Mesendoderm (in vitro differentiated cells): ENCODE measurements at regions not wholly inside any gene's neighbourhood (a gene's known extent, or its start where the extent isn't known, plus 50 kb on each side); places are given as distances from the start of the nearest gene placed in this dataset. TPM values are rescaled to one million over a fixed set of nuclear protein-coding genes. Genes with fewer than 3 reads are reported as not detected.
A peak's percentile ranks its signal among the peaks of the same experiment; 100 is the strongest.

ENCODE experiments used
- DNase-seq: peaks from one replicate; pipeline ENCODE4 v3.0.0; 2013
- H2AK5ac ChIP-seq: 2 replicates; pipeline ENCODE4 v1.6.1; 2013; ENCODE audit warnings: low read length, inconsistent platforms
- H2BK120ac ChIP-seq: 2 replicates; pipeline ENCODE4 v1.6.1; 2013; ENCODE audit warnings: low read depth, mild to moderate bottlenecking, low read length, moderate library complexity, mixed read lengths
- H2BK15ac ChIP-seq: replicated peaks from 2 replicates; pipeline ENCODE4 v1.6.1; 2013; ENCODE audit warnings: low read depth, mild to moderate bottlenecking, moderate library complexity
- H2BK5ac ChIP-seq: 2 replicates; pipeline ENCODE4 v1.6.1; 2013; ENCODE audit warnings: low read length, inconsistent platforms
- H3K18ac ChIP-seq: 2 replicates; pipeline ENCODE4 v1.6.1; 2013; ENCODE audit warnings: mild to moderate bottlenecking, low read length, mixed read lengths
- H3K23ac ChIP-seq: one replicate; pipeline ENCODE4 v1.6.1; 2013; ENCODE audit warnings: low read length
- H3K27ac ChIP-seq: 2 replicates; pipeline ENCODE4 v1.5.1; 2013; ENCODE audit warnings: low read depth, mild to moderate bottlenecking, inconsistent platforms, low read length, moderate library complexity
- H3K27me3 ChIP-seq: 2 replicates; pipeline ENCODE4 v1.6.1; 2013; ENCODE audit warnings: low read length, control low read depth, mild to moderate bottlenecking, inconsistent platforms; ENCODE audit not compliant: insufficient read depth, poor library complexity
- H3K36me3 ChIP-seq: 2 replicates; pipeline ENCODE4 v1.6.1; 2013; ENCODE audit warnings: low read length, inconsistent platforms; ENCODE audit not compliant: control insufficient read depth, insufficient read depth
- H3K4ac ChIP-seq: one replicate; pipeline ENCODE4 v1.6.1; 2013; ENCODE audit warnings: low read depth, mild to moderate bottlenecking, low read length, moderate library complexity
- H3K4me1 ChIP-seq: 2 replicates; pipeline ENCODE4 v1.6.1; 2013; ENCODE audit warnings: low read depth, low read length, inconsistent platforms; ENCODE audit not compliant: control insufficient read depth
- H3K4me2 ChIP-seq: 2 replicates; pipeline ENCODE4 v1.6.1; 2013; ENCODE audit warnings: low read length
- H3K4me3 ChIP-seq: 2 replicates; pipeline ENCODE4 v1.5.1; 2013; ENCODE audit warnings: mild to moderate bottlenecking, low read length
- H3K56ac ChIP-seq: one replicate; pipeline ENCODE4 v1.6.1; 2013; ENCODE audit warnings: low read length
- H3K79me1 ChIP-seq: 2 replicates; pipeline ENCODE4 v1.6.1; 2013; ENCODE audit warnings: low read length, inconsistent platforms
- H3K79me2 ChIP-seq: 2 replicates; pipeline ENCODE4 v1.6.1; 2013; ENCODE audit warnings: mild to moderate bottlenecking, low read length; ENCODE audit not compliant: control insufficient read depth, insufficient read depth
- H3K9ac ChIP-seq: 2 replicates; pipeline ENCODE4 v1.6.1; 2013; ENCODE audit warnings: low read length, inconsistent platforms
- H4K5ac ChIP-seq: one replicate; pipeline ENCODE4 v1.6.1; 2013; ENCODE audit warnings: low read length
- H4K8ac ChIP-seq: one replicate; pipeline ENCODE4 v1.6.1; 2013; ENCODE audit warnings: low read depth, mild to moderate bottlenecking, control low read depth, low read length, moderate library complexity
- WGBS: extraction: QIAGEN DNeasy Blood & Tissue Kit; methylation state at CpG from one replicate; pipeline ENCODE4 v1.1.7; 2013; ENCODE audit warnings: low lambda C conversion rate, missing lambda C conversion rate; ENCODE audit not compliant: insufficient coverage; ENCODE audit errors: extremely low coverage; 5-methylcytosine and 5-hydroxymethylcytosine counted together
- small RNA-seq: library from polyadenylated mRNA; stranded (forward); fragments of <200 nt; extraction: miRNeasy Mini kit (QIAGEN cat#:217004); gene quantifications from one replicate; pipeline ENCODE3, GENCODE V24; 2013; ENCODE audit not compliant: insufficient read depth

DNA sequence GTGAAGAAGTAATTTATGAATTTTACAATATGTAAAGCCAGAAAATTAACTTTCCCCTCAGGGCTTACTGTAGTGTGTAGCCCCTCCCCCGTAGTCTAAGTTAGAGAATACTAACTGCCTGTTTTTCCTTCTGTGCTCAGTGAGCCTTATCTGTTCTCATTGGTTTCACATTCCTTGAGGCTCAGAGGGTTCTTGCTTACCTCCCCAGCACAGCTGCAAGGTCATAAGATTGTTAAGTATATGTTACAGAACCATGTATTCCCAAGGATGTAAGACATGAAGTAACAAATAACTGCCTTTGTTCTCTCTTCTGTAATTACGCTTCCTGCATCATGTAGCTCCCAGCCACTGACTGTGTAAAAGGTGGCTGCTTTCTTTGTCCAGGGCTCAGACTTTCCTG, 1351.1 kb downstream of the TMEM121 start:
- H3K9ac ChIP-seq = no peak overlapping the region
- no peak overlapping the region for H4K5ac ChIP-seq
- no peak overlapping the region for H3K4me2 ChIP-seq
- H2BK5ac ChIP-seq = no peak overlapping the region
- H3K23ac ChIP-seq = no peak overlapping the region
- H3K4ac ChIP-seq = no peak overlapping the region
- no peak overlapping the region for H3K27ac ChIP-seq
- H3K18ac ChIP-seq = no peak overlapping the region
- no peaks in the 10 kb centered on the region for H3K36me3 ChIP-seq
- no peak overlapping the region for H2AK5ac ChIP-seq
- no peak for DNase-seq
- no peak overlapping the region for H4K8ac ChIP-seq
- no peaks in the 10 kb centered on the region for H3K79me2 ChIP-seq
- no CpG with 5 or more reads among the region's 2 CpGs for WGBS
- no peaks in the 10 kb centered on the region for H3K27me3 ChIP-seq
- no peaks in the 10 kb centered on the region for H3K4me1 ChIP-seq
- no peak overlapping the region for H3K4me3 ChIP-seq
- H2BK15ac ChIP-seq = no peak overlapping the region
- no peaks in the 10 kb centered on the region for H3K79me1 ChIP-seq
- H2BK120ac ChIP-seq = no peak overlapping the region
- H3K56ac ChIP-seq = no peak overlapping the region

GRCh38 chr14:106879241-106879640, 1352.9 kb downstream of the TMEM121 start:
- Histone ChIP-seq H3K79me2 (no peaks in the 10 kb centered on the region), H2BK5ac (no peak overlapping the region), H4K8ac (no peak overlapping the region), H2BK120ac (no peak overlapping the region), H3K4ac (no peak overlapping the region), H3K27ac (no peak overlapping the region), H3K4me1 (no peaks in the 10 kb centered on the region), H3K56ac (no peak overlapping the region), H3K79me1 (no peaks in the 10 kb centered on the region), H4K5ac (no peak overlapping the region), H3K4me2 (no peak overlapping the region), H3K18ac (no peak overlapping the region), H3K4me3 (no peak overlapping the region), H3K9ac (no peak overlapping the region), H3K27me3 (no peaks in the 10 kb centered on the region), H2BK15ac (no peak overlapping the region), H3K36me3 (no peaks in the 10 kb centered on the region), H2AK5ac (no peak overlapping the region), H3K23ac (no peak overlapping the region)
- no CpG with 5 or more reads among the region's 8 CpGs for WGBS
- no peak for DNase-seq

- Histone ChIP-seq H2BK120ac (no peak overlapping the region), H2AK5ac (no peak overlapping the region), H2BK5ac (no peak overlapping the region), H3K4me1 (no peaks in the 10 kb centered on the region), H3K36me3 (no peaks in the 10 kb centered on the region), H4K5ac (no peak overlapping the region), H3K18ac (no peak overlapping the region), H3K4me3 (no peak overlapping the region), H3K9ac (no peak overlapping the region), H3K27ac (no peak overlapping the region), H3K79me1 (no peaks in the 10 kb centered on the region), H4K8ac (no peak overlapping the region), H3K56ac (no peak overlapping the region), H3K4me2 (no peak overlapping the region), H3K79me2 (no peaks in the 10 kb centered on the region), H3K23ac (no peak overlapping the region), H3K27me3 (no peaks in the 10 kb centered on the region), H2BK15ac (no peak overlapping the region), H3K4ac (no peak overlapping the region)
- DNase-seq = peak; percentile 21
- no CpG with 5 or more reads among the region's 44 CpGs for WGBS
Measured at GRCh38 chr14:106883218-106883692, 1356.9 kb downstream of the TMEM121 start.

Small RNAs in the stretch of these regions (small RNA-seq; reads per million reads assigned to genes)
- gene AC244452.1 (not detected), gene IGHD1-1 (not detected), gene IGHD1-14 (not detected), gene IGHD1-20 (not detected), gene IGHD1-26 (not detected), gene IGHD1-7 (not detected), gene IGHD2-15 (not detected), gene IGHD2-2 (not detected), gene IGHD2-21 (not detected), gene IGHD2-8 (not detected), gene IGHD3-10 (not detected), gene IGHD3-16 (not detected), gene IGHD3-22 (not detected), gene IGHD3-3 (not detected), gene IGHD3-9 (not detected), gene IGHD4-11 (not detected), gene IGHD4-17 (not detected), gene IGHD4-23 (not detected), gene IGHD4-4 (not detected), gene IGHD5-12 (not detected), gene IGHD5-18 (not detected), gene IGHD5-24 (not detected), gene IGHD5-5 (not detected), gene IGHD6-13 (not detected), gene IGHD6-19 (not detected), gene IGHD6-25 (not detected), gene IGHD6-6 (not detected), gene IGHD7-27 (not detected), gene IGHJ1 (not detected), gene IGHJ1P (not detected), gene IGHJ2 (not detected), gene IGHJ2P (not detected), gene IGHJ3 (not detected), gene IGHJ3P (not detected), gene IGHJ4 (not detected), gene IGHJ5 (not detected), gene IGHJ6 (not detected), gene IGHV1-12 (not detected), gene IGHV1-14 (not detected), gene IGHV3-19 (not detected), gene IGHV3-57 (not detected), gene IGHV3-76 (not detected), gene IGHV5-78 (not detected), gene IGHV7-40 (not detected), gene IGHVII-1-1 (not detected), gene IGHVII-15-1 (not detected), gene IGHVII-22-1 (not detected), gene IGHVII-28-1 (not detected), gene IGHVII-33-1 (not detected), gene IGHVII-40-1 (not detected), gene IGHVII-44-2 (not detected), gene IGHVII-46-1 (not detected), gene IGHVII-49-1 (not detected), gene IGHVII-51-2 (not detected), gene IGHVII-53-1 (not detected), gene IGHVII-60-1 (not detected), gene IGHVII-62-1 (not detected), gene IGHVII-67-1 (not detected), gene IGHVII-74-1 (not detected), gene IGHVII-78-1 (not detected), gene IGHVIII-11-1 (not detected), gene IGHVIII-13-1 (not detected), gene IGHVIII-2-1 (not detected), gene IGHVIII-22-2 (not detected), gene IGHVIII-25-1 (not detected), gene IGHVIII-26-1 (not detected), gene IGHVIII-38-1 (not detected), gene IGHVIII-5-1 (not detected), gene IGHVIII-5-2 (not detected), gene IGHVIII-67-2 (not detected), gene IGHVIII-67-3 (not detected), gene IGHVIII-67-4 (not detected), gene IGHVIII-76-1 (not detected), gene IGHVIII-82 (not detected), gene MIR4507 (not detected), gene MIR4537 (not detected), gene MIR4538 (not detected), gene MIR4539 (not detected), gene MIR5195 (not detected), gene MIR8071-1 (not detected), gene MIR8071-2 (not detected), gene RNA5SP389 (not detected)
